T-helper 1 cell treated with Interleukin-12 subunit alpha and Interleukin-12 subunit beta and Interleukin-4 antibody, amounts not matched to agents 30 ng/mL and 1 ng/mL, for 36 hours (primary cell): ENCODE measurements at regions not wholly inside any gene's neighbourhood (a gene's known extent, or its start where the extent isn't known, plus 50 kb on each side); places are given as distances from the start of the nearest gene placed in this dataset.
"Not testable (repeated sequence)": the region's sequence is repeated elsewhere in the genome, so short reads cannot be mapped to it uniquely, and the experiment has no call there.

Source experiments
- intact Hi-C: fragments of 100-400 bp; cut with micrococcal nuclease; formaldehyde crosslinking; loops from one replicate; pipeline ENCODE4 v1.15.1; 2024

- intact Hi-C loops = not testable (repeated sequence)
Measured at GRCh38 chr7:65616111-65616510, 242.5 kb downstream of the ZNF92 start.

GRCh38 chr7:65620216-65620615 is 246.6 kb downstream of the ZNF92 start:
- intact Hi-C loops = not testable (repeated sequence)

GRCh38 chr7:65621580-65622201 is 248.0 kb downstream of the ZNF92 start:
- intact Hi-C loops = not testable (repeated sequence)

- intact Hi-C loops = not testable (repeated sequence)
Measured at GRCh38 chr7:65631236-65631635, 241.6 kb upstream of the VKORC1L1 start.

- intact Hi-C loops = not testable (repeated sequence)
Measured at GRCh38 chr7:65633587-65634404, 239.1 kb upstream of the VKORC1L1 start.

GRCh38 chr7:65638918-65639317 is 234.0 kb upstream of the VKORC1L1 start:
- intact Hi-C loops = not testable (repeated sequence)

DNA sequence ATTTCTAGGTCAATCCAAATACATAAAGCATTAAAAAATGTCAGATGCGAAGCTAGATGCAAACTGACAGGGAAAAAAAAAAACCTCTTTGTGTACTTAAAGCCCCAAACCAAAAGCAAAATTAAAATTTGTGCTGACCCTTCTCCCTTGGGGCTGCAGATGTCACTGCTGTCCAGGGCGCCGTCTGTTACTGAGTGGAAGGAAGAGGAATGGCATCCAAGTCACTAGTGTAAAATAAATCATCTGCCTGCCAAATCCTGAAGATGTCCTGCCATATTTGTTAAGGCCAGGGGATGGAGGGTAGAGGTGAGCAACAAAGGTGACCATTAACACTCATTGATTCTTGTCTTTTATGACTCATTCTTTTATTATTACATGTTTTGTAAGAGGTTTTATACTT is 233.2 kb upstream of the VKORC1L1 start:
- intact Hi-C loops = not testable (repeated sequence)

DNA sequence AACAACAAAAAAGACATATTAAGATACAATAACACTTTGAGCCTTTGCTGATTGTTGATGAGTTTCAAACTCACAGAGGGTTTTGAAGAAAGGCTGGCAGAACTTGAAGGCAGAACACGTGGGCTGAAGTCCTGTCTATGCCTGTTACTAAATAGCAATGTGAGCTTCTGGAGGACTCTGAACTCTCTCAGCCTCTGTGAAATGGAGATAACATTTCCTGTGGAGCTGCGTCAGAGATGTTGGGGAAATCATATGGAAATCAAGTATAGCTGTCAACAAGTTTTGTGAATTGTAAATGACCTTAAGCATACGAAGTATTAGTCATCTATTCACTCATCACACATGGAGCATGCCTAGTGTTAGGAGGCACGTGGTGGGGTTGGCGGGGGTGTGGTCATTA is 229.4 kb upstream of the VKORC1L1 start:
- intact Hi-C loops = not testable (repeated sequence)

GRCh38 chr7:65647153-65647964 is 225.5 kb upstream of the VKORC1L1 start:
- intact Hi-C loops = not testable (repeated sequence)

DNA sequence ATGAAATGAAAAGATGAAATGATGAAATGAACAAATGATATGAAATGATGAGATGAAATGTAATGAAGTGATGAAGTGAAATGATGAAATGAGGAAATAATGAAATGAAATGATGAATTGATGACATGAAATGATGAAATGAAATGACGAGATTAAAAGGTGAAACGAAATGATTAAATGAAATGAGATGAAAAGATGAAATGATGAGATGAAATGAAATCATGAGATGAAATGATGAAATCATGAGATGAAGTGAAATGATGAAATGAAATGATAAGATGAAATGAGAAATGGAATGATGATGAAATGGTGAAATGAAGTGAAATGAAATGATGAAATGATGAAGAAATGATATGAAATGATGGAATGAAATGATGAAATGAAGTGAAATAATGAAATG is 221.7 kb upstream of the VKORC1L1 start:
- intact Hi-C loops = not testable (repeated sequence)

GRCh38 chr7:65651826-65652592 is 220.9 kb upstream of the VKORC1L1 start:
- intact Hi-C loops = not testable (repeated sequence)

GRCh38 chr7:65652669-65653068 is 220.2 kb upstream of the VKORC1L1 start:
- intact Hi-C loops = not testable (repeated sequence)

DNA sequence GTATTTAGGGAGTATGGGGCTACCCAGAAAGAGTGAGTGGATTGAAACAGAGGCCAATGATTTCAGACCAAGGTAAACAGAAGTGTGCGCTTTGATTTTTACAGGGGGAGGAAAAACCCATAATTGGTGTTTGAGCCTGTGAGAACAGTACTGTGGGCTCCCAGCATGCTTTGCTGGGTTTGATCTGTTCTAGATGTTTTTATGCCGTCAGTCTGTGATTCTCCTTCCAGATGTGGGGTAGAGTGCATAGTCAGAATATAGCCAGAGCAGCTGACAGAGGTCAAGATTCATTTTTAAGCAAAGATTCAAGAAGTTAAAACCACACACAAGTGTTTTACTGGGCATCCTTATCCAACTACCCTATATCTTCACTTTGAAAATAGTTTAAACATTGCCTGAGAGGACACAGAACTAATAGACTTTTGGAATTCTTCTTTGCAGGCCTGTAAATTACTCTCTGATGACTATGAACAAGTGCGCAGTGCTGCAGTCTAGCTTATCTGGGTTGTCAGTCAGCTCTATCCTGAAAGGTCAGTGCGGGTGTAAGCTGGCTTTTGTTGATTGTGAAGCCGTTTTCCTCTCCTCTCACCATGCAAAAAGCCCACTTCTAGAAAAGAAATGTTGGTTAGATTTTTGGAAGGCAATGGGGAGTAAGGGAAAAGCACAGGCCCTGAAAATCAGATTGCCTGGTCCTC is 216.2 kb upstream of the VKORC1L1 start:
- intact Hi-C loops = not testable (repeated sequence)

- intact Hi-C loops = not testable (repeated sequence)
Measured at GRCh38 chr7:65683362-65683761, 189.5 kb upstream of the VKORC1L1 start.

GRCh38 chr7:65699026-65699714 is 173.7 kb upstream of the VKORC1L1 start:
- intact Hi-C loops = not testable (repeated sequence)

DNA sequence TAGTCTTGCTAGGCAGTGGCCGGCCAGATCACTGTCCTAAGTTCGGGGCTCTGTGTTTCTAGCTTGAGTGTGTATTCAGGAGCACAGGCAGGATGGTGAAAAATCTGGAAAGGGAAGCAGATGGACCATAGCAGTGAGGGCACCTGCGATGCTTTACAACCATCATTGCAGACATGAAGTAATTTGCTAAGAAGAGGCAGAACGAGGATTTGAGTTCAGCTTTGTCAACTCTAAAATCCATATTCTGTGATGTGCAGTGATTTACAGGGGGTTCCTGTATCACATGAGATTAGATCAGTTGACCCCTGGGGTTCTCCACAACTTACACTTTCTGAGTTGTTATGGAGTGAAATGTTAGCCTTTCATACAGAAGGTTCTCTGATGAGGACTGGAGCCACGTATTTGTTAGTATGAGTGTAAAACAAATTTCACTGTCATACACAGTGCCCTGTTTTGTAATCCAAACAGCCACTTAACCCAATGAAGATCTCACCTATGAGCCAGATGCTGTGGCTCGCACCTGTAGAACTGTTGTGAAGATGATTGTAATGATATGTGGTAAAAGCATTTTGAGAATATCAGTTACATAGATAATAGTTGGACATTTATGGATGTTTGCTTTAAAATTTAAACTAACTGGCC is 173.0 kb upstream of the VKORC1L1 start:
- intact Hi-C loops = not testable (repeated sequence)

DNA sequence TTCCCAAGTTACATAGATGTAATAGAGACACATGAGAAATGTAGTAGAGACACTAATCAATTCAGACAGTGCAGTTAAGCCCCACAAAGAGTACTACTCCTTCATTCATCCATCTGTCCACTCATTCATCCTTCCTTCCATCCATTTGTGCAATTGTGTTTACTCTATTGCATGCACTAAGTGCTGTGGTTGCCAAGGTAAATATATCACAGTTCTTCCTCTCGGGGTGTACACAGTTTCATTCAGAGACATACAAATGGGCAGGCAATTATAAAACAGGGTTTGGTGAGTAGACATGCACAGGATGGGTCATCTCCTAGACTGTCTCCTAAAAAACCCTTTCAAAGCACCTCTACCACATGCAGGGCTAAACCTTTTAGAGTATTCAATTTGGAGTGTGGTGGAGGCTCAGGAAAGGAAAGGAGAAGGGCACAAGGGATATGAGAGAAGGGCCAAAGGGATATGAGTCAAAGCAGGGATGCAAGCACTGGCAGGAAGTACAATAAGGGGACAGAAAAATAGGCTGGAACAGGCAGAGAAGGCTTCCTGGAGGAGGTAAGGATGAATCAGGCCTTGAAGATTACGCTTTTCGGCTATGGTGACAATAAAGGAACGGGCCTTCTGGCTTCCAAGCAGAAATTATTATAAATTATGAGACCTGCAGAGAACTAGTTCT is 153.6 kb upstream of the VKORC1L1 start:
- intact Hi-C loops = not testable (repeated sequence)

DNA sequence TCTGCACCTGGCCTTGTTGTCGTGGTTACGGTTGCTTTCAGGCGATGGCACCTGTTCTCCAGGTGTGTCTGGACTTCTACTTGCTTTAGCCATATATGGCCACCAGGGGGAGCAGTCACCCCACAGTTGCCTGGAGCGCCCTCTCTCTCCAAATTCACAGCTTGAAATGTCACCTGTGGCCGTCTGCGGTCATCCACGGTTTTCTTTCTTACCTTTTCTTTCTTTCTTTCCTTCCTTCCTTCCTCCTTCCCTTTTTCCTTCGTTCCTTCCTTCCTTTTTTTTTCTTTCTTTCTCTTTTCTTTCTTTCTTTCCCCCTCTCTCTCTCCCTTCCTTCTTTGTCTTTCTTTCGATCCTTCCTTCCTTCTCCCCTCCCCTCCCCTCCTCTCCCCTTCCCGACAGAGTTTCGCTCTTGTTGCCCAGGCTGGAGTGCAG is 150.5 kb upstream of the VKORC1L1 start:
- intact Hi-C loops = loop anchor here (1.0 to 2.0 kb wide), 3 partner anchors 28 to 352 kb away; partner anchors contain the start of genes ASL and GUSB

DNA sequence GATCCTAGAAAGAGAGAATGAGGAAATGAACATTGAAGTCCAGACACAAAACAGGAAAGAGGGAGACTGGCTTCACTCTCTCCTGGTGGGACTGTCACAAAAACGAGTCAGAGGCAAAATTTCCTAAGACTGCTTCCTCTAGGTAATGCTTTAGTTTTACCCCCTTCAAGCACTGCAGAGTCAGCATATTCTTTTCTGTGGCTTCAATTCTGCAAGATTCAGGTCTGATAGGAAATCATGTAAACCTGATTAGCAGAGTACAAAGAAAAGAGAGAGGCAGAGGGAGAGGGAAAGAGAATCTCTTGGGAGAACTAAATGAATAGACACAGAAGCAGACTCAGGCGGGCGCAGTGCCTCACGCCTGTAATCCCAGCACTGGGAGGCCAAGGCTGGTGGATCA is 145.7 kb upstream of the VKORC1L1 start:
- intact Hi-C loops = not testable (repeated sequence)
